ENCODE measurements at regions not wholly inside any gene's neighbourhood (a gene's known extent, or its start where the extent isn't known, plus 50 kb on each side); places are given as distances from the start of the nearest gene placed in this dataset.

DNA sequence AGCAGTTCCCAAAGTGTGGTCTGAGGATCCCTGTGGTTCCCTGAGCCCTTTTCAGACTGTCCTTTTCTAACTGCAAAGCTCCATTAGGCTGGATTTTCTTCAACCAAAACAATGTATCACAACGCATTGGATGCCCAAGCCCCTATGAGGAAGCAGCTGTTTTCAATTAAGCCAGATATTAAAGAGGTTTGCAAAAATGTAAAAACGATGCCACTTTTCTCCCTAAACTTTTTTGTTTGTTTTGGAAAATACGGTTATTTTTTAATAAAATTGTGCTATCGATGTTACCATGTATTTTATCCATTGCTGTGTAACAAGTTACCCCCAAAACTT is 170.4 kb upstream of the BCOR start:
- no peaks in the 10 kb centered on the region for H3K36me3 ChIP-seq
- H3K27me3 ChIP-seq = no peaks in the 10 kb centered on the region
- TF ChIP-seq POLR2AphosphoS5 (IDR thresholded peaks at IDR 0.05) = no peak
- no peak for TF ChIP-seq EP300 (IDR thresholded peaks at IDR 0.05)
- TF ChIP-seq, protein P1, sequence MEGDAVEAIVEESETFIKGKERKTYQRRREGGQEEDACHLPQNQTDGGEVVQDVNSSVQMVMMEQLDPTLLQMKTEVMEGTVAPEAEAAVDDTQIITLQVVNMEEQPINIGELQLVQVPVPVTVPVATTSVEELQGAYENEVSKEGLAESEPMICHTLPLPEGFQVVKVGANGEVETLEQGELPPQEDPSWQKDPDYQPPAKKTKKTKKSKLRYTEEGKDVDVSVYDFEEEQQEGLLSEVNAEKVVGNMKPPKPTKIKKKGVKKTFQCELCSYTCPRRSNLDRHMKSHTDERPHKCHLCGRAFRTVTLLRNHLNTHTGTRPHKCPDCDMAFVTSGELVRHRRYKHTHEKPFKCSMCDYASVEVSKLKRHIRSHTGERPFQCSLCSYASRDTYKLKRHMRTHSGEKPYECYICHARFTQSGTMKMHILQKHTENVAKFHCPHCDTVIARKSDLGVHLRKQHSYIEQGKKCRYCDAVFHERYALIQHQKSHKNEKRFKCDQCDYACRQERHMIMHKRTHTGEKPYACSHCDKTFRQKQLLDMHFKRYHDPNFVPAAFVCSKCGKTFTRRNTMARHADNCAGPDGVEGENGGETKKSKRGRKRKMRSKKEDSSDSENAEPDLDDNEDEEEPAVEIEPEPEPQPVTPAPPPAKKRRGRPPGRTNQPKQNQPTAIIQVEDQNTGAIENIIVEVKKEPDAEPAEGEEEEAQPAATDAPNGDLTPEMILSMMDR (IDR thresholded peaks at IDR 0.05) = no peak
- TF ChIP-seq POLR2A (IDR thresholded peaks at IDR 0.05; ENCODE audit: low read depth) = no peak
- no peak for DNase-seq (ENCODE audit: extremely low spot score)
- WGBS = 69% methylated on average over 4 of the region's 4 CpGs
- no peak overlapping the region for H3K27ac ChIP-seq (replicated peaks in 1 of 4)
- intact Hi-C loops (cut with DNase I) = loop anchor here (5.0 to 10.0 kb wide), 3 partner anchors 93 to 533 kb away; no protein-coding TSS in a partner anchor
- H3K4me1 ChIP-seq = peaks cover 0 to 19% (median 14%) of the 10 kb centered on the region in 4 donors
- H3K9me3 ChIP-seq = no peaks in the 10 kb centered on the region
- no peak overlapping the region for H3K4me3 ChIP-seq

- 20% methylated on average over 23 of the region's 29 CpGs for WGBS
- H3K27me3 ChIP-seq = no peaks in the 10 kb centered on the region
- intact Hi-C loops (cut with DNase I) = loop anchor here (5.0 to 10.0 kb wide), 3 partner anchors 93 to 533 kb away; no protein-coding TSS in a partner anchor
- H3K4me1 ChIP-seq = peaks cover 0 to 24% (median 14%) of the 10 kb centered on the region in 4 donors
- no peak for TF ChIP-seq POLR2AphosphoS5 (IDR thresholded peaks at IDR 0.05)
- TF ChIP-seq EP300 (IDR thresholded peaks at IDR 0.05) = no peak
- TF ChIP-seq, protein P1 (IDR thresholded peaks at IDR 0.05) = no peak
- TF ChIP-seq POLR2A (IDR thresholded peaks at IDR 0.05; ENCODE audit: low read depth) = no peak
- H3K36me3 ChIP-seq = no peaks in the 10 kb centered on the region
- H3K27ac ChIP-seq (replicated peaks in 1 of 4) = peak overlapping the region; percentile 49 to 73 (median 62)
- peak overlapping the region; percentile 50 to 59 (median 54) for H3K4me3 ChIP-seq
- no peak for DNase-seq (ENCODE audit: extremely low spot score)
- H3K9me3 ChIP-seq = no peaks in the 10 kb centered on the region
These were observed 169.8 kb upstream of the BCOR start for GRCh38 chrX:40267334-40268187.

DNA sequence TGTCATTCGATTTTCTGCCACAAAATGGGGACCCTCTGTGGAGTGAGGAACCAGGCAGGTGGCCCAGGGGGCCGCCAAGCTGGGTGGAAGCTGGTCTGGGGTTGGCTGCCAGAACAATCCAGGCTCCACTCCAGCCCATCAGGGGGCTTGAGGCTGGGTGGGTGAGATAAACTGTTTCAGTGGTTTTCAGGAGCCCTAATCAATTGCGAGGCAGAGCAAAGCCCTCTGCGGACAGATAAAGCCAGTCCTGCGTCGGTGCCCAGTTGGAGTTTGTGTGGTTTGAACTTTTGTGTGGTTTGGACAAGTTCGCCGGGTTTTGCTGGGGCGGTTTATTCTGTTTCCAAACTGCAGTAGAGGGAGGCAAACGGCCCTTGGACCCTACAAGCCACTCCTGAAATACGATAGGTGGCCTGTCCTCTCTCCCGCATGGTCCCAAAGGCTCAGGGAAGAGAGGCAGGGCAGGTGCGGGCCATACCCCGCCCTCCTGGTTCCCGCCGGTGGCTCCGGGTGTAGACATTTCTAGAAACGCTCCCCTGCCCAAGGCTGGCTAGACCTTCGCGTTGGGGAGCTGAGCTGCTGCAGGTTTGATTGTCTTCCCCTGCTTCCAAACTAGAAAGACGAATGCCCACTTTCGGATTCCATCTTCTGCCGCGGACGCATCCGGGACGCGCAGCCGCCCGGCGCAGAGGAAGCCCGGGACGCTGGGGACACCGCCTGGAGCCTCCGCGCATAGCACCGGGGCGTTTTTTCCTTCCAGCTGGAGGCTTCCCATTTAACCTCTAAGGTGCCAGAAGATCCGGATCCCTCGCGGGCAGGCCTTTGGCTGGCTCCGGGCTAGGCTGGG is 169.0 kb upstream of the BCOR start:
- intact Hi-C loops (cut with DNase I) = loop anchor here (5.0 to 10.0 kb wide), 3 partner anchors 92 to 532 kb away; no protein-coding TSS in a partner anchor
- peaks cover 0 to 29% (median 17%) of the 10 kb centered on the region in 4 donors for H3K4me1 ChIP-seq
- peak overlapping the region; percentile 49 to 73 (median 62) for H3K27ac ChIP-seq (replicated peaks in 1 of 4)
- no peak for DNase-seq (ENCODE audit: extremely low spot score)
- H3K4me3 ChIP-seq = peak overlapping the region; percentile 50 to 59 (median 54)
- WGBS = 43% methylated on average over 4 of the region's 42 CpGs
- TF ChIP-seq, protein P1 (IDR thresholded peaks at IDR 0.05) = peak; percentile 52 to 83 (median 66)
- TF ChIP-seq POLR2A (IDR thresholded peaks at IDR 0.05; ENCODE audit: low read depth) = no peak
- TF ChIP-seq POLR2AphosphoS5 (IDR thresholded peaks at IDR 0.05) = peak in 1 of 2 donors; percentile 25
- TF ChIP-seq EP300 (IDR thresholded peaks at IDR 0.05) = no peak
- no peaks in the 10 kb centered on the region for H3K36me3 ChIP-seq
- no peaks in the 10 kb centered on the region for H3K9me3 ChIP-seq
- no peaks in the 10 kb centered on the region for H3K27me3 ChIP-seq

- WGBS = 68% methylated on average over 7 of the region's 7 CpGs
- Histone ChIP-seq H3K27ac (replicated peaks in 1 of 4) (no peak overlapping the region), H3K4me1 (peaks cover 0 to 29% (median 17%) of the 10 kb centered on the region in 4 donors), H3K4me3 (no peak overlapping the region), H3K9me3 (no peaks in the 10 kb centered on the region), H3K27me3 (no peaks in the 10 kb centered on the region), H3K36me3 (no peaks in the 10 kb centered on the region)
- intact Hi-C loops (cut with DNase I) = loop anchor here (5.0 to 10.0 kb wide), 3 partner anchors 91 to 531 kb away; no protein-coding TSS in a partner anchor
- TF ChIP-seq POLR2A (IDR thresholded peaks at IDR 0.05; ENCODE audit: low read depth) (no peak), POLR2AphosphoS5 (IDR thresholded peaks at IDR 0.05) (no peak), EP300 (IDR thresholded peaks at IDR 0.05) (no peak)
- TF ChIP-seq, protein P1 (IDR thresholded peaks at IDR 0.05) = no peak
- DNase-seq (ENCODE audit: extremely low spot score) = no peak
These were observed 168.2 kb upstream of the BCOR start for GRCh38 chrX:40265936-40266335.

All from esophagus muscularis mucosa (tissue), 4 donors.